ENCODE measurements at regions not wholly inside any gene's neighbourhood (a gene's known extent, or its start where the extent isn't known, plus 50 kb on each side); places are given as distances from the start of the nearest gene placed in this dataset.

DNA sequence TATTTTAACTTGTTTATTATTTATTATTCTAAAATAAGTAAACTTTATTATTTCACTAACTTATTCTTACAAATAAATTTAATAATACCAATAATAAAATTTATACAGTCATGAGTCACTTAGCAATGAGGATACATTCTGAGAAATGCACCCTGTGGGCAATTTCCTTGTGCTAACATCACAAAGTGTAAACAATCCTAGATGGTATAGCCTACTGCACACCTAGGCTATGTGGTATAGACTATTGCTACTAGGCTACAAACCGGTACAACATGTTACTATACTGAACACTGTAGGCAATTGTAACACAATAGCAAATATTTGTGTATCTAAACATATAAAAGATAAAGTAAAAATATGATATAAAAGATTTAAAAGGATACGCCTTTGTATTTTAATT is 479.5 kb downstream of the EPHA5 start:
- Histone ChIP-seq H3K79me2 (ENCODE audit: control insufficient read depth, insufficient read depth, low read length) (no peaks in the 10 kb centered on the region), H3K27me3 (replicated peaks in 1 of 4; ENCODE audit: control extremely low read depth in 1 of 4, control insufficient read depth in 3 of 4, insufficient read depth in 4 of 4, low read length in 3 of 4) (no peaks in the 10 kb centered on the region), H3K4me2 (replicated peaks; ENCODE audit: low read depth, low read length, poor library complexity, severe bottlenecking) (no peak overlapping the region), H3K36me3 (replicated peaks in 1 of 2; ENCODE audit: control extremely low read depth in 1 of 2, control insufficient read depth in 1 of 2, extremely low read depth in 1 of 2, insufficient read depth in 2 of 2, low read length in 1 of 2) (no peaks in the 10 kb centered on the region), H3K9ac (ENCODE audit: low read length) (no peak overlapping the region), H3K9me3 (ENCODE audit: control extremely low read depth in 1 of 3, control insufficient read depth in 2 of 3, insufficient read depth in 1 of 3, low read length in 2 of 3) (peaks cover 0 to 20% (median 0%) of the 10 kb centered on the region in 3 donors), H4K20me1 (ENCODE audit: control insufficient read depth, insufficient read depth, low read length, poor library complexity, severe bottlenecking) (no peaks in the 10 kb centered on the region), H3K4me1 (ENCODE audit: control insufficient read depth in 2 of 2, insufficient read depth in 2 of 2, low read length in 2 of 2) (no peaks in the 10 kb centered on the region), H2AFZ (ENCODE audit: insufficient read depth, low read depth, low read length, poor library complexity, severe bottlenecking) (no peak overlapping the region), H3K27ac (ENCODE audit: low read length in 2 of 2) (no peak overlapping the region), H3K4me3 (ENCODE audit: control extremely low read depth in 1 of 5, extremely low read depth in 1 of 5, insufficient read depth in 1 of 5, low read depth in 2 of 5, low read length in 4 of 5) (no peak overlapping the region)
- Mint-ChIP-seq H3K27ac (no peak overlapping the region), H3K9me3 (ENCODE audit: insufficient read depth) (no peaks in the 10 kb centered on the region), H3K27me3 (no peaks in the 10 kb centered on the region), H3K4me3 (no peak overlapping the region), H3K4me1 (no peaks in the 10 kb centered on the region)
- ATAC-seq (ENCODE audit: low read depth) (no peak), DNase-seq (no peak)
- intact Hi-C loops (cut with micrococcal nuclease): no loop called here
- no peak for TF ChIP-seq EZH2 (IDR thresholded peaks at IDR 0.05; ENCODE audit: borderline replicate concordance, insufficient read depth, low read depth, low read length, poor library complexity, severe bottlenecking)
- TF ChIP-seq, protein P1, sequence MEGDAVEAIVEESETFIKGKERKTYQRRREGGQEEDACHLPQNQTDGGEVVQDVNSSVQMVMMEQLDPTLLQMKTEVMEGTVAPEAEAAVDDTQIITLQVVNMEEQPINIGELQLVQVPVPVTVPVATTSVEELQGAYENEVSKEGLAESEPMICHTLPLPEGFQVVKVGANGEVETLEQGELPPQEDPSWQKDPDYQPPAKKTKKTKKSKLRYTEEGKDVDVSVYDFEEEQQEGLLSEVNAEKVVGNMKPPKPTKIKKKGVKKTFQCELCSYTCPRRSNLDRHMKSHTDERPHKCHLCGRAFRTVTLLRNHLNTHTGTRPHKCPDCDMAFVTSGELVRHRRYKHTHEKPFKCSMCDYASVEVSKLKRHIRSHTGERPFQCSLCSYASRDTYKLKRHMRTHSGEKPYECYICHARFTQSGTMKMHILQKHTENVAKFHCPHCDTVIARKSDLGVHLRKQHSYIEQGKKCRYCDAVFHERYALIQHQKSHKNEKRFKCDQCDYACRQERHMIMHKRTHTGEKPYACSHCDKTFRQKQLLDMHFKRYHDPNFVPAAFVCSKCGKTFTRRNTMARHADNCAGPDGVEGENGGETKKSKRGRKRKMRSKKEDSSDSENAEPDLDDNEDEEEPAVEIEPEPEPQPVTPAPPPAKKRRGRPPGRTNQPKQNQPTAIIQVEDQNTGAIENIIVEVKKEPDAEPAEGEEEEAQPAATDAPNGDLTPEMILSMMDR (IDR thresholded peaks at IDR 0.05): no peak
- ChIA-PET CTCF (no interaction called here), POLR2A (no interaction called here)
- WGBS (ENCODE audit: insufficient coverage): no CpG with 5 or more reads among the region's 2 CpGs

DNA sequence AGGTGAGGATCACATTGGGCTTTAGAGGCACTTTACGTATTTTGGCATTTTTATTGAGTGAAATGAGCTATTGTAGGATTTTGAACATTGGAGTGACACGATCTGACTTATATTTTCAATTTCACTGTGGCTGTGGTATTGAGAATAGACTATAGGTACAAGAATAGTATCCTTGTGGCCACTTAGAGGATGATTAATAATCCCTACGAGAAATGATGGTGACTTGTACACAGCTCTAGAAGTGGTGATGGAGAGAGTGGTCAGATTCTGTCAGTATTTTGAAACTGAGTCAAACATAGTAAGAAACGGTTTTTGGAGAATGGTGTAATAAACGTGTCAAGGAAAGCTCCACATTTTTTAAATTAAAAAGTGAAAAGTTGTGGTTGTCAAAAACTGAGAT is 494.7 kb downstream of the EPHA5 start:
- Histone ChIP-seq H4K20me1 (ENCODE audit: control insufficient read depth, insufficient read depth, low read length, poor library complexity, severe bottlenecking) (no peaks in the 10 kb centered on the region), H3K36me3 (replicated peaks in 1 of 2; ENCODE audit: control extremely low read depth in 1 of 2, control insufficient read depth in 1 of 2, extremely low read depth in 1 of 2, insufficient read depth in 2 of 2, low read length in 1 of 2) (no peaks in the 10 kb centered on the region), H3K4me3 (ENCODE audit: control extremely low read depth in 1 of 5, extremely low read depth in 1 of 5, insufficient read depth in 1 of 5, low read depth in 2 of 5, low read length in 4 of 5) (no peak overlapping the region), H3K79me2 (ENCODE audit: control insufficient read depth, insufficient read depth, low read length) (no peaks in the 10 kb centered on the region), H3K9ac (ENCODE audit: low read length) (no peak overlapping the region), H3K27me3 (replicated peaks in 1 of 4; ENCODE audit: control extremely low read depth in 1 of 4, control insufficient read depth in 3 of 4, insufficient read depth in 4 of 4, low read length in 3 of 4) (no peaks in the 10 kb centered on the region), H3K9me3 (ENCODE audit: control extremely low read depth in 1 of 3, control insufficient read depth in 2 of 3, insufficient read depth in 1 of 3, low read length in 2 of 3) (peaks cover 0 to 8% (median 0%) of the 10 kb centered on the region in 3 donors), H3K4me2 (replicated peaks; ENCODE audit: low read depth, low read length, poor library complexity, severe bottlenecking) (no peak overlapping the region), H3K27ac (ENCODE audit: low read length in 2 of 2) (no peak overlapping the region), H2AFZ (ENCODE audit: insufficient read depth, low read depth, low read length, poor library complexity, severe bottlenecking) (no peak overlapping the region), H3K4me1 (ENCODE audit: control insufficient read depth in 2 of 2, insufficient read depth in 2 of 2, low read length in 2 of 2) (no peaks in the 10 kb centered on the region)
- Mint-ChIP-seq H3K4me1 (no peaks in the 10 kb centered on the region), H3K4me3 (no peak overlapping the region), H3K27me3 (no peaks in the 10 kb centered on the region), H3K9me3 (ENCODE audit: insufficient read depth) (no peaks in the 10 kb centered on the region), H3K27ac (no peak overlapping the region)
- ChIA-PET CTCF (no interaction called here), POLR2A (no interaction called here)
- no peak for TF ChIP-seq EZH2 (IDR thresholded peaks at IDR 0.05; ENCODE audit: borderline replicate concordance, insufficient read depth, low read depth, low read length, poor library complexity, severe bottlenecking)
- TF ChIP-seq, protein P1 (IDR thresholded peaks at IDR 0.05): no peak
- intact Hi-C loops (cut with micrococcal nuclease): no loop called here
- DNase-seq: no peak
- ATAC-seq (ENCODE audit: low read depth): no peak
- WGBS (ENCODE audit: insufficient coverage): 85% methylated on average over 5 of the region's 5 CpGs

All from B cell (primary cell).